GM19455 (cell line): ENCODE measurements at regions not wholly inside any gene's neighbourhood (a gene's known extent, or its start where the extent isn't known, plus 50 kb on each side); places are given as distances from the start of the nearest gene placed in this dataset.

Source experiments
- ATAC-seq: cut with Tn5 transposase; IDR thresholded peaks from one replicate; pipeline ENCODE4 v1.9.1; 2021; ENCODE audit not compliant: unreplicated experiment

DNA sequence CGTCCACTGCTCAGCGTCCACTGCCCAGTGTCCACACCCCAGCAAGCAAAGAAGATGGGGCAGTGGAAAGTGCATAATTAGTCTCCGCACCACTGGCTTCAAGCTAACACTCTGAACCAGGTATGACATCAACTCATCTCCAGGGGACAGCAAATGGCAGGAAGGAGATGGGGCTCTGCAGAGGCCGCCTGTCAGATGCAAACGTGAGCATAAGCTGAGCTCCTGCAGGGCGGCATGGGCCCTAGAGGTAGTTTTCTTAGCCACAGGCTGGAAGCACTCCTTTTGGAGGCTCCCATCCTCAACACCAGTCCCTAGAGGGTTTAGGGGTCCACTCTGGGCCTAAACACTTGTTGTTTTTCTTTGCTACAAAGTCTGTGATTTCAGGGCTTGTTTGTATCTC lies 335.8 kb upstream of the MKI67 start:
- ATAC-seq: no peak

DNA sequence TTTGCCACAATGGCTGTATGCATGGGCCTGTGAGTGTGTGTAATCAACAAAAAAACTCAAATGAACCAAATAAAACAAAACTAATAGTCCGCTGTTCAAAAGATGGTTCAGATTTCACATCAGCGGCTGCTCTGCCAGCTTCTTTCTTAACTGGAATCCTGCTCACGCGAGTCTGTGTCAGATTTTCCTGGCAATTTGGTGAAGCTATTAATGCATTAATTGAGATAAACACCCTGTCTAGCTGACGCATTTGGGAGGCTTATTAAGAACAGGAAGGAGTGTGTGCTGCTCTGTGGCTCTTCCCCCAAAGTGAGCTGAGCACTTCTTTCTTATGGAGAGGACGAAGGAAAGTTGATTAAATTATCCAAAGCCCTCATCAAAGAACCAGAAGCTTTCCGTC lies 336.6 kb upstream of the MKI67 start:
- ATAC-seq: no peak

DNA sequence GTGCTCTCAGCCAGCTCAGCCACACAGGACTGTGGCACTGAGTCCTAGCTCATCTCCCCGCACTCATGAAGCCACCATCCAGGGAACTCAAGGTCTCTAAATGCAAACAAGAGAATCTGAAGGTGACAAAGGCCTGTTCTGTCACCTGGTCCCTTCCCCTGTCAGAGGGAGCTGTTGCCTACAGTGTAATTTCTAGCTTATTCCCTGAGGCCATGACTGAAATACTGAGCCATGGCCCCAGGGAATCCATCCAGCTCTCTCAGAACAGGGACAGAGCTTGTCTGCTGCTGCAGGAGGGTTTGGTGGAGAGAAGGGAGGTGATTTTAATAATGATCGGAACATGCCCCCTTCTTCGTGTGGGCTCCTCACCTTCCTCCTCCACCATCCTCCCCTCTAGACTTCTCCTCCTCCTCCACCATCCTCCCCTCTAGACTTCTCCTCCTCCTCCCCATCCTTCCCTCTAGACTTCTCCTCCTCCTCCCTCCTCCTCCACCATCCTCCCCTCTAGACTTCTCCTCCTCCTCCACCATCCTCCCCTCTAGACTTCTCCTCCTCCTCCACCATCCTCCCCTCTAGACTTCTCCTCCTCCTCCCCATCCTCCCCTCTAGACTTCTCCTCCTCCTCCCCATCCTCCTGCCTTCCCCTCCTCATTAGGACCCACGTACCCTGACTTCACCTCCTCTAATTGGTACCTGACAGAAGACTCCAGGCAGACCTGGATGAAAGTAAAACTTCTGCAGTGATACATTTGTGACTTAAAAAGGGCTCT lies 338.0 kb upstream of the MKI67 start:
- no peak for ATAC-seq

DNA sequence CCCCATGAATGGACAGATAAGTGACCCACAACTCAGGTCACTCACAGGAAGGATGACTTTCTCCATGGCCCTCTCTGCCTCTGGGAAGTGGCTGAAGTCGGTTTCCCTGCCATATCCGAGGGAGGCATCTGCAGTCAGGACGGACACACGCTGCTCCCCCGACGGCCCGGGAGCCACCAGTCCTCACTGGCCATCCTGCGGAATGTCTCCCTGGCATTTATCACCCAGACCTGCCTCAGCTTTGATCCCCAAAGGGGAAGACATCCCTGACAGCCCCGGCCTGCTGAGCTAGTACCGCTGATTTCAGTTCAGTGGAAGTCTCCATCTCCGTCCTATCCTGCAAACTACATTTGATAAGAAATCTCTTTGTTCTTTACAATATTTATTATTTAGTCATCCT lies 339.5 kb upstream of the MKI67 start:
- no peak for ATAC-seq

DNA sequence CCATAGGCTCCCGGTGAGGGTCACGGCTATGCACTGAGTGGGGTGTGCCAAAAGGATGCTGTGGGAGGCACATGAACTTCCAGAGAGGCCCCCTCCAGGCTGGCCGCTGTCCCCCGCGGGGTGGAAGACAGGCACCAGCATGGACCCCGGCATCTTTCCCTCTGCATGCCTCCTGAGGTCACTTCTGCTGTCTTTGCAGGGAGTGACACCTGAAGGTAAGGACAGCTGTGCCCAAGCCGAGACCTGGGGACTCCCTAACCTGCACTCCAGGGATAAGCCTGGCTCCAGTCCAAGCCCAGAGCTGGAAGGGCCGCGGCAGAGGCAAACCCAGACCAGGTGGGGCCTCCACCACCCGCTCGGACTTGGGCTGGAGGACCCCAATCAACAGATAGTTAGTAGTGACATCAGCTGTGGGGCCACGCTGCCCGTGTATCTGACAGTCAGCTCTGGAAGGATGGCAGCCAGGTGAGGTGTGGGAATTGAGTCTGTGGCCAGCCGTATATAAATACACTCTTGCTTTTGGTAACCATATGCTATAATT lies 340.7 kb upstream of the MKI67 start:
- no peak for ATAC-seq

DNA sequence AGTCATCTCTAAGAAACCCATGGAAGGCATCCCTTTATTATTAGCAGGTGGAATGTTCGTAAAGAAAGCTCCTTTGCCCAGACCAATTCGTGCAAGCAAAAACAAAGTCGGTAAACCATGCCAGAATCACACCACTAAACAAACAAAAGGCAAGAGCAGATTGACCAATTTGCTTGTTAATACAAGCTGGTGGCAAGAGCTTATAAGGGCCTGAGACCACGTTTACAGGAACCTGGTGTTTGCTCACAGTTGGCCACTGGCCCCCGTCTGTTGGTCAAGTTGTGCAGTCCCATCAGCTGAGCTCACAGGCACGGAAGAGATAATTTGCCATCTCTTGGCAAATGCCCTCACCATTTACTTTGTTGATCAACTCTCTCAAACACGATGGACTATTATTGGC lies 342.2 kb upstream of the MKI67 start:
- no peak for ATAC-seq

DNA sequence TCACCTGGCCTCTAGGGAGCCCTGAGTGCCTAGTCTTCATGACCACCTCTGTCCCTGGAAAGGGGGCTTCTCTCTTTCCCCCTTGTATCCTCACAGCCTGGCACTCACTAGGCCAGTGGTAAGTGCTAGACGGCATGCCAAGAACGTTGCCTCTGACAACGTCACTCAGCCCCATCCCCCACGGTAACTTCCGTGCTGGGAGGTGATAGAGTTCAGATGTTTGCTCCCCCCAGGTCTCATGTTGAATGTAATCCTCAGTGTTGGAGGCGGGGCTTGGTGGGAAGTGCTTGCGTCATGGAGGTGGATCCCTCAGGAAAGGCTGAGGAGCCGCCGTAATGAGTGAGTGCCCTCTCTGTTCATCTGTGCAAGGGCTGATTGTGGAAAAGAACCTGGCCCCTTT lies 343.3 kb upstream of the MKI67 start:
- no peak for ATAC-seq

DNA sequence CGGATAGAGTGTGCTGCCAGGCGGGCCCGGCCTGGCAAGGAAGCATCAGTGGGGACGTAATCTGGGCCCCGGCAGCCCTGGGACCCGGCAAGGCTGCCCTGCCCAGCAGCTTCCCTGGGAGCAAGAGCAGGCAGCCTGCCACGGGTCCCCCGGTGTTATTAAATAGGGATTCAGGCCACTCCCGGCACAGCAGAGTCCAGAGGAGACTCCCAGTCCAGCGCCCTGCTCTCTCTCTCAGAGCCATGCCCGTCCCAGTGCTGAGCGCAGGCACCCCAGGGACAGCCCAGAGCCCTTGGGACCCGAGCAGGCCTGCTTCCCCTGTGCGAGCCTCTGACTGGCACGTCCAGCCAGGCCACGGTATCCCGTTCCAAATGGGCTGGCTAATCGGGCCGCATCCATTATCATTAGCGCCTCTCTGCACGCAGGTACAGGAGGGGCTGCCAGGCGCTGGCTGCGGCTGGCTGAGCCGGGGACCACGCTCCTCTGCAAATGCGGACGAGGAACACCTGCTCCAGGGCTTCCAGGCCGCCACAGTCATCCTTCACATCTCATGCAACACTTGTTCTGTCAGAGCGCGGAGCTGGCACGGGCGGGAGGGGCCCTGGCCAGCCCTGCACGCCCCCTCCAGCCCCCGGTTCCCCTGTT lies 344.2 kb upstream of the MKI67 start:
- ATAC-seq: no peak

DNA sequence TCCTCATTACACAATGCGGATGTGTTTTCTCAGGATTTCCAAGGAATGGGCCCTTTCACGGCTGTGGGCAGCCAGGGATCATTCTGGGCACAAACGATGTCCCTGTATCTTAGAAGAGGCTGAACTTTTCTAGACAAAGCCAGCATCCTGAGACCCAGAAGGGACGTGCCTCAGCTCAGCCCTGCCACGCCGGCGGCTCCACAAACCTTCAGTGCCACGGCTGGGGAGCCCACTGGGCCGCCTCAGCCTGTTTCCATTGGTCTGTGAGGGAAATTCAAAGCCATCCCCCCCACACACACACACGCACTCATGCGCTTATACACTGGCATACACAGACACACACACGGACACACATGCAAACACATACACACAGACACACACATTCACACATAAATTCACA lies 344.9 kb upstream of the MKI67 start:
- ATAC-seq: no peak

DNA sequence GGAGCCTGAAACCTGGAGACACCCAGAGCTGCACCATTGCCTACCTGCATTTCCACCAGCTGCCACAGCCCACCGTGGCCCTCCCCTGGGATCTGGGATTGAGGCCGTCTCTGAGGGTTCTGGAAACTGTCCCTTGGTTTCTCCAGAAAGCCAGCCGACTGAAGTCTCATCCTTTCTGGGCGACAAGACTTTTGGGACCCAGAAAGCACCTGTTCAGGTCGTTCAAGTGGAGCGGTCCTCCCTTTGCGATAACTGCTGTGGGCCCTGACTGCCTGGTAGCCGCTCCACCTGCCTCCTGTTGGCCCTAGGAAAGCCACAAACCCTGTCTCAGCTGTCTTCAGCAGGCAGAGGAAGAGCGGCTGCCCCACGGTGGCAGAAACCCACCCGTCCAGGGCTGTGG lies 346.0 kb upstream of the MKI67 start:
- no peak for ATAC-seq

DNA sequence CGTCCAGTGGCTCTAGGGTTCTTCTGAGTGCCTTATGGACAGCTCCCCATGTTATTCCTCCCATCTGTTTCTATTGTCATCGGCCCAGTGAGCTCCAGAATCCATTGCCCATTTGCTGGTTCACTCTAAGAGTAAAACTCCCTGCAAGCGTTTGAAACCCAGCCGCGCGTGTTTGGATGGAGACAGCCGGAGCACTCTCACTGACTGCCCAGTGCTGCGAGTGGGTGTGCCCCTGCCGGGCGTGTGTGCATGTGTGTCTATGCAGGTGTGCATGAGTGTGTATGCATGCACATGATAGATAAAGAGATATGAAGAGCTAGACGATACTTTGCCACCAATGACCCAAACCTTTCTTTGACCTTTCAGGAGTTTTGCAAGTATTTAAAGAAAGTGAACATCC lies 347.2 kb upstream of the MKI67 start:
- ATAC-seq: no peak

DNA sequence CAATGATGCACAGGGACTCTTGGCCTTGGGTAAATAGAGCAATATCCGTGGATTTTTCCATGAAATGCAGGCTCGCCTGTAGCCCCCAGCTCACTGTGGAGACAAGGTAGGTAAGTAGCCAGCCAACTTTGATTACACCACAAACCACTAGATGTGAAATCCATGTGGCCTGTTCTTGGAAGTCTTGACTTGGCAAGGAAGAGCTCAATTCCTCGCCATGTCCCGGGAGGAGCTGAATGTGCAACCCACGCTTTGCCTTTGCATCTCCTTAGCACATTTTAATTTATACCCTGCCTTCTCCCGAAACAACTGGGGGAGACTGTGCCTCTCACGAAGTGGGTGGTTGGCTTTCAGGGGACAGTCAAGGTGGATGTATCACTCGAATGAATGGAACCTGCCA lies 347.7 kb upstream of the MKI67 start:
- no peak for ATAC-seq

DNA sequence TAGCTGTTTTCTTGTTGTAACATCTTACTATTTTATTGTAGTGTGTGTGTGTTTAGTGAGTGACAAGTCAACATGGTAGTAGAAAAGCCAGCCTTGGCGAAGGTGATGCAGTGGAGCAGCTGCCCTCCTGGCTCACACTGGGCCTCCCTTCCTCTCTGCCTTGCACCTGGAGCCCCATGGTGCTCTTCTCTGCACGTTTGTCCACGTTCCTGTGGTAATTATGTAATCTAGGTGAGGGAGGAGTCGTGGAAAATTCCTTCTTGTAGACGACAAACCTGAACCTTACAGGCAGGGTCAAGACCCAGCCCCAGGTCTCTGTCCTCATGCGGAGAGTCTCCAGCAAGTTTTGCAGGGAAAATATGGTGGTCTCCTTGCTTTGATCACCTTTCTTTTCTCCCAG lies 348.3 kb upstream of the MKI67 start:
- no peak for ATAC-seq

DNA sequence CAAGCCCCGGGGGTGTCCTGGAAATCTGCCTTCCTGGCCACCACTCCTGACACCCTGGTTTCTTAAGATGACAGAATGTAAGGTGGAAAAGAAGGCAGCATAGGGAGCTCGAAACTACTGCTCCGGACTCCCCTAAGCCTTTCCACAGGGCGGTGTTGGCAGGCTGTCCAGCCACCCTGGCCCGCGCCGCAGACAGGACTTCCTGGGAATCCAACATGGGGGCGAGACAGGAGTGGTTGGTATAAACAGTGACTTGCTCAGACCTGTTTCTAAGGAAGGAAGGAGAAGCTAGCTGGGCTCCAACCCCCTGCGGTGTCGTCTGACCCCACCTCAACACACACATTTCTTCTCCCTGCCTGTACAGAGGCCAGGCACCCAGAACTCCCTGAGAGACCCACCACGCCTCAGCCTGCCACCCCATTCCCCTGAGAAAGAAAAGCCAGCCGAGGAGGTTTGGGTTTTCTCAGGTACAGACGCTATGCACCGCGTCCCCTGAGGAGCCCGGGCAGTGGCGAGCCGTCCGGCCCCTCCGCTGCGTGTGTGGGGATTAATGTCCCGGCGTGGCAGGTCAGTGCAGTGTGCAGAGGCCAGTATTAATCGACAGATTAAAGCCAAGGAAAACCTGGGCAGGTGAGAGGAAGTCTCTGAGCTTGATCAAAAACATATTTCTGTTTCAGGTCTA lies 349.6 kb upstream of the MKI67 start:
- ATAC-seq: no peak

DNA sequence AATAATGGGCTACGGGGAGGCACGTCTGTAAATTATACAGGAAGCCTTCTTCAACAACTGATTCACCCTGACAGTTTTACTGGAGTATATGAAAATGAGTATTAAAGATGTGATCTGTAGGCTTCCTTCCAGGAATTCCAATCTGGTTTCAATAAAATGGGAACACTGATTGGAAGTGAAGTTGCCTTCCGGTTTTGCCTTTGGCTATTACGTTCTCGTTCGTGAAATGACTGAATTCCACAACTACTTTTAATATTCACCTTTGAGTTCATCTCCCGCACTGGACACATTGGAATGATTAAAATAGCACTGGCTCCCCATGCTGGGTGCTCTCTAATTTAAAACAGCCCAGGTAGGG lies 350.1 kb upstream of the MKI67 start:
- ATAC-seq: no peak

DNA sequence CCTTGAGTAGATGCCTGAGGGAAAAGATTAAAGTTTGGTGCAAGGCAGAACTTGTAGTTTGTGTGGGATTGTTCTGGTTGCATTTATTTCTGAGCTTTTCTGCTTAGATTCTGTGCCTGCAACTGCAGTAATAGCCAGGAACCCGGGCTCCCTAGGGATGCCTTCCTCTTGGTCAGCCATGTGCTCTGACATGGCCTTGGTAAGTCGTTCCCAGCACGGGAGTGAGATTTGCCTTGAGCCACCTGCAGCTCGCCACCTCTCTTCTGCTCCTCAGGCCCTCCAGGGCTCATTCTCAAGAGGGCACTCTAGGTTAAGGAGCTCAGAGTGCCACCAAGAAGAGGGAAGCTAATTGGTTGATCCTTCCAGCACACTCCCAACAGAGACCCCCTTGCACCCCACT lies 350.6 kb upstream of the MKI67 start:
- ATAC-seq: no peak

DNA sequence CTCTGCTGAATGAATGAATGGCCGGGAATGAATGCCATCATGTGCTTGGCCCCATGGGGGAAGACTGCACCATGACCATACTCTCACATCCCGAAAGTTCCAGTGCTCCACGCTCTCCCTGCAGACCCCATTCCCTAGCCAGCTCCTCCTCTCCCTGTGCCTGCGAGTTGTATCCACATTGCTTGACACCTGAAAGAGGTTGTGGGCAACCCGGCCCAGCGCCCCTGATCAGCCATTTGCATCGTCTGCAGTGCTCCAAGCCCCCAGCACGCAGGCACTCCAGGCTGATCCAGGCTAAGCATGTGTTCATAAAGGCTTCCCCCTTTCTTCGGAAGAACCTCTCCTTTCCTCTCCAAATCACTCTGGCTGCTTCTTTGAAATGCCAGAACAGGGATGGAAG lies 354.4 kb upstream of the MKI67 start:
- no peak for ATAC-seq

DNA sequence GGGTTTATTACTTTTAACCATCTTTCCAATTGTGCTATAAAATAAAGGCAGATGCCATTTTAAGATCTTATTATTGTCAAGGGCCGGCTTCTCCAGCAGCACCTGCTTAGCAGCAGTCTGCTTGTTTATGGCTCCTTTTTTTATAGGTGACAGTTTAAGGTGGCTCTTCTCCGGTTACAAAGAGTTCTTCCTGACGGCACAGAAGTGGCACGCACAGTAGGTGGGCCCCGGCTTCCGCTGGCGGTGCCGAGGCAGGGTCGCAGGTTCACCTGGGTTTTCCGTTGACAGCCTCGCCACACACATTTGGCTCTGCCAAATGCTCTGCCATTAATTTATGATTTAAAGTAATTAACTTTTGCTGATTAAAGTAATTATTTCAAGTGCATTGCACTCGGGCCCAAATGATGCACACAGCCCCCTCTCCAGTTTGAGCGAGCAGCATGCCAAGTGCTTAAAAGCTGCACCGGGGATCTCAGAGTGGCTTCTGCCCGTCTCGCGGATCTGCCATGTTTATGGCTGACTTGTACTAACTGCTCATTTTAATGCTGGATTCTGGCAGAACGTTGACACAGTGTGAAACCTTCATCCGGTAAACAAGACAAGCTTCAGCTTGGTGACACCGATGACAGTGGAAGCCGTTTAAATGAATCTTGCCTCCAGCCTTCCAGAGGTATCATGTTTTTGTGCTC lies 355.1 kb upstream of the MKI67 start:
- ATAC-seq: no peak

DNA sequence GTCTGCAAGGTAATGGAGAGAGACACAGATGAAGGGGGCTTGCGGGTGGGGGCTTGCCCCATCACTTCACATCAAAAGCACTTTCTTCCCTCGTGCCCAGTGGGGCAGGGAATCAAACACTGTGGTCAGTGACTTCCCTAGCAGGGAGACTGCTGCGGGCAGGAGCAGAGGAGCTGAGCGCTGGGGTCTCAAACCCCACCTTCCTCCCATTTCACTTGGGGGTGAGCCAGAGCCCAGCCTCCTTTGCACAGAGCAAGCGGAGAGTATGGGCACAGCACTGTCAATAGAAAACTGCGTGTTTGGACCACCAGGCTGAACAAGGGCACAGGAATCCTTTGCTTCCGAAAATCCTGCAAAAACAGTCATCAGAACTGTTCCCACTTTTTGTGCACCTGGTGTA lies 355.8 kb upstream of the MKI67 start:
- ATAC-seq: no peak

DNA sequence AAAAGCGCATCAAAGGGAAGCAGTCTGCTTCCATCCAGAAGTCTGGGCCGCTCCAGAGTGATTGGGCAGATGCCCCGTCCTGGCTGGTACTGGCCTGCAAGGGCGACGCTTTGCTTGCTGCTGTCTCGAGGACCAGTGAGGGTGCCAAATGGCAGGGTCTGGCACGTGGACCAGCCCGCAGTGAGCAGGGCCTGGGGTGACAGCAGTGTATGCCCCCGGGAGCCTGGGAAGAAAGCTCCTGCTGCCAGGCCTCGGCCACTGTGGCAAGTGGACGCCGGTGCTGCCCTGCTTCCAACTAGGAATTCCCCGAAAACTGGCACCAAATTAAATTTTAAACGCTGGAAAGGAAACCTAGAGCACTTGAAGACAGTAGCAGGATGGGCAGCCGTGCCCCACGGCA lies 357.0 kb upstream of the MKI67 start:
- no peak for ATAC-seq

DNA sequence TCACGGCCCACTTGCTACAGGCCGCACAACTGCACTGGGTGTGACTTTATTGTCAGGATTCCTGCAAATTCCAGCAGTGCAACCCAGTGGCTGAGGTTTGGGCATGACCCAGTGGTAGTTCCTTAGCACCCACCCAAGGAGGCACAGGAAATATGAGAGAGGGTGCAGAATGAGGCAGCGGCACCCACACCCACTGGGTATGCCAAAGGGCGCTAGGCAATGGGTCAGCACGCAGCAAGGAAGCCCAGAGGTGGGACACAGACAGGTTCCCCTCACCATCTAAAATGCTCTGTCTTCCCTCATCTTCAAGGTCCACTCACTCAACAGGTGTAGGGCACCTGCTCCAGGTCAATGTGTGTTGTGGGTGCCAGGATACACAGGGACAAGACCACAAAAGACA lies 357.8 kb upstream of the MKI67 start:
- no peak for ATAC-seq
